HepG2 (cell line): ENCODE measurements at regions not wholly inside any gene's neighbourhood (a gene's known extent, or its start where the extent isn't known, plus 50 kb on each side); places are given as distances from the start of the nearest gene placed in this dataset.

Experiments
- BRCA1 ChIP-seq: sonication (generic); formaldehyde crosslinking; IDR thresholded peaks from 2 replicates; pipeline ENCODE4 v1.4.0; 2020; ENCODE audit warnings: missing genetic modification reagents
- BRF2 ChIP-seq: sonication (generic); formaldehyde crosslinking; IDR thresholded peaks from 2 replicates; pipeline ENCODE4 v1.8.1; 2022; ENCODE audit warnings: mild to moderate bottlenecking, missing genetic modification reagents
- ETV5 ChIP-seq: IDR thresholded peaks from 2 replicates; pipeline ENCODE4 v1.6.1; 2018; ENCODE audit warnings: missing biosample characterization, missing genetic modification reagents, inconsistent platforms, borderline replicate concordance
- GZF1 ChIP-seq: sonication (generic); formaldehyde crosslinking; IDR thresholded peaks from 2 replicates; pipeline ENCODE4 v1.5.1; 2020; ENCODE audit warnings: mild to moderate bottlenecking, missing genetic modification reagents
- HNRNPUL1 ChIP-seq: fragments of 200-400 bp; formaldehyde crosslinking; IDR thresholded peaks from 2 replicates; pipeline ENCODE4 v1.6.1; 2017; ENCODE audit warnings: low read depth, mild to moderate bottlenecking, low read length, moderate library complexity
- IKZF1 ChIP-seq: fragments of 450-650 bp; IDR thresholded peaks from 2 replicates; pipeline ENCODE4 v1.7.1; 2016
- SRSF1 ChIP-seq: fragments of 200-400 bp; formaldehyde crosslinking; optimal IDR thresholded peaks from 2 replicates; pipeline ENCODE3; 2017; ENCODE audit warnings: mild to moderate bottlenecking, low read depth, low read length, moderate library complexity
- ZC3H13 ChIP-seq: sonication (generic); formaldehyde crosslinking; IDR thresholded peaks from 2 replicates; pipeline ENCODE4 v1.8.1; 2023; ENCODE audit warnings: mild to moderate bottlenecking, missing genetic modification reagents, moderate library complexity
- ZFP62 ChIP-seq: sonication (generic); formaldehyde crosslinking; IDR thresholded peaks from 2 replicates; pipeline ENCODE4 v1.4.0; 2020; ENCODE audit warnings: missing genetic modification reagents
- ZIK1 ChIP-seq: sonication (generic); formaldehyde crosslinking; IDR thresholded peaks from 2 replicates; pipeline ENCODE4 v1.5.0; 2020; ENCODE audit warnings: mild to moderate bottlenecking, low read depth, missing genetic modification reagents, borderline replicate concordance
- ZNF335 ChIP-seq: sonication (generic); formaldehyde crosslinking; IDR thresholded peaks from 2 replicates; pipeline ENCODE4 v1.4.0; 2020; ENCODE audit warnings: missing genetic modification reagents
- ZNF468 ChIP-seq: sonication (generic); formaldehyde crosslinking; IDR thresholded peaks from 2 replicates; pipeline ENCODE4 v1.8.0; 2022; ENCODE audit warnings: mild to moderate bottlenecking, moderate library complexity, missing genetic modification reagents
- ZNF556 ChIP-seq: sonication (generic); formaldehyde crosslinking; IDR thresholded peaks from 2 replicates; pipeline ENCODE4 v1.4.0; 2020; ENCODE audit warnings: mild to moderate bottlenecking, missing genetic modification reagents, borderline replicate concordance
- ZNF839 ChIP-seq: sonication (generic); formaldehyde crosslinking; IDR thresholded peaks from 2 replicates; pipeline ENCODE4 v1.4.0; 2020; ENCODE audit warnings: missing genetic modification reagents, mild to moderate bottlenecking, borderline replicate concordance
- ZSCAN21 ChIP-seq: sonication (generic); formaldehyde crosslinking; IDR thresholded peaks from 2 replicates; pipeline ENCODE4 v1.8.0; 2022; ENCODE audit warnings: mild to moderate bottlenecking, missing genetic modification reagents, moderate library complexity, borderline replicate concordance
- TF ChIP-seq, protein P1 (sequence below): sonication (generic); formaldehyde crosslinking; IDR thresholded peaks from 2 replicates; pipeline ENCODE4 v1.4.0; 2020; ENCODE audit warnings: mild to moderate bottlenecking, missing genetic modification reagents
- TF ChIP-seq, protein P2 (sequence below): sonication (generic); formaldehyde crosslinking; IDR thresholded peaks from 2 replicates; pipeline ENCODE4 v1.5.0; 2020; ENCODE audit warnings: missing genetic modification reagents
- TF ChIP-seq, protein P3 (sequence below): sonication (generic); formaldehyde crosslinking; IDR thresholded peaks from 2 replicates; pipeline ENCODE4 v1.4.0; 2020; ENCODE audit warnings: missing genetic modification reagents, borderline replicate concordance
- TF ChIP-seq, protein P4 (sequence below): sonication (generic); formaldehyde crosslinking; IDR thresholded peaks from 2 replicates; pipeline ENCODE4 v1.5.0; 2020; ENCODE audit warnings: mild to moderate bottlenecking, missing genetic modification reagents
- TF ChIP-seq, protein P5 (sequence below): sonication (generic); formaldehyde crosslinking; IDR thresholded peaks from 2 replicates; pipeline ENCODE4 v1.4.0; 2020; ENCODE audit warnings: missing genetic modification reagents

- TF ChIP-seq, protein P1, sequence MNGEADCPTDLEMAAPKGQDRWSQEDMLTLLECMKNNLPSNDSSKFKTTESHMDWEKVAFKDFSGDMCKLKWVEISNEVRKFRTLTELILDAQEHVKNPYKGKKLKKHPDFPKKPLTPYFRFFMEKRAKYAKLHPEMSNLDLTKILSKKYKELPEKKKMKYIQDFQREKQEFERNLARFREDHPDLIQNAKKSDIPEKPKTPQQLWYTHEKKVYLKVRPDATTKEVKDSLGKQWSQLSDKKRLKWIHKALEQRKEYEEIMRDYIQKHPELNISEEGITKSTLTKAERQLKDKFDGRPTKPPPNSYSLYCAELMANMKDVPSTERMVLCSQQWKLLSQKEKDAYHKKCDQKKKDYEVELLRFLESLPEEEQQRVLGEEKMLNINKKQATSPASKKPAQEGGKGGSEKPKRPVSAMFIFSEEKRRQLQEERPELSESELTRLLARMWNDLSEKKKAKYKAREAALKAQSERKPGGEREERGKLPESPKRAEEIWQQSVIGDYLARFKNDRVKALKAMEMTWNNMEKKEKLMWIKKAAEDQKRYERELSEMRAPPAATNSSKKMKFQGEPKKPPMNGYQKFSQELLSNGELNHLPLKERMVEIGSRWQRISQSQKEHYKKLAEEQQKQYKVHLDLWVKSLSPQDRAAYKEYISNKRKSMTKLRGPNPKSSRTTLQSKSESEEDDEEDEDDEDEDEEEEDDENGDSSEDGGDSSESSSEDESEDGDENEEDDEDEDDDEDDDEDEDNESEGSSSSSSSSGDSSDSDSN (CRISPR knock-in tag) = no peak
- TF ChIP-seq BRCA1 (CRISPR knock-in tag) = no peak; the same call in 1 of the 2 replicates
- TF ChIP-seq ZSCAN21 (CRISPR knock-in tag) = no peak
- no peak for TF ChIP-seq ZNF335 (CRISPR knock-in tag)
- TF ChIP-seq IKZF1 = no peak
- TF ChIP-seq ZIK1 (CRISPR knock-in tag) = no peak
- TF ChIP-seq ZFP62 = no peak
- no peak for TF ChIP-seq ZNF468 (CRISPR knock-in tag)
- no peak for TF ChIP-seq SRSF1
- TF ChIP-seq, protein P2, sequence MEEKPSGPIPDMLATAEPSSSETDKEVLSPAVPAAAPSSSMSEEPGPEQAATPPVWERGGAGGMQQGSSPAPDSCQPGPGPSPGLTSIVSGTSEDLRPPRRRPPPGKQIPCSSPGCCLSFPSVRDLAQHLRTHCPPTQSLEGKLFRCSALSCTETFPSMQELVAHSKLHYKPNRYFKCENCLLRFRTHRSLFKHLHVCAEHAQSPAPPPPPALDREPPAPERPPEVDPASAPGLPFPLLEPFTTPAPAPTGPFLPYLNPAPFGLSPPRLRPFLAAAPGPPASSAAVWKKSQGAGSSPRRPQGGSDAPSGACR (CRISPR knock-in tag) = no peak; the same call in 1 of the 2 replicates
- TF ChIP-seq, protein P3, sequence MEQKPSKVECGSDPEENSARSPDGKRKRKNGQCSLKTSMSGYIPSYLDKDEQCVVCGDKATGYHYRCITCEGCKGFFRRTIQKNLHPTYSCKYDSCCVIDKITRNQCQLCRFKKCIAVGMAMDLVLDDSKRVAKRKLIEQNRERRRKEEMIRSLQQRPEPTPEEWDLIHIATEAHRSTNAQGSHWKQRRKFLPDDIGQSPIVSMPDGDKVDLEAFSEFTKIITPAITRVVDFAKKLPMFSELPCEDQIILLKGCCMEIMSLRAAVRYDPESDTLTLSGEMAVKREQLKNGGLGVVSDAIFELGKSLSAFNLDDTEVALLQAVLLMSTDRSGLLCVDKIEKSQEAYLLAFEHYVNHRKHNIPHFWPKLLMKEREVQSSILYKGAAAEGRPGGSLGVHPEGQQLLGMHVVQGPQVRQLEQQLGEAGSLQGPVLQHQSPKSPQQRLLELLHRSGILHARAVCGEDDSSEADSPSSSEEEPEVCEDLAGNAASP = no peak
- TF ChIP-seq ZNF556 (CRISPR knock-in tag) = peak; percentile 36; the same call in 1 of the 2 replicates
- no peak for TF ChIP-seq BRF2
- no peak for TF ChIP-seq ZC3H13 (CRISPR knock-in tag)
- TF ChIP-seq GZF1 (CRISPR knock-in tag) = no peak
- no peak for TF ChIP-seq HNRNPUL1
- TF ChIP-seq ETV5 (CRISPR knock-in tag) = peak; percentile 67; the same call in 1 of the 2 replicates
- TF ChIP-seq, protein P4, sequence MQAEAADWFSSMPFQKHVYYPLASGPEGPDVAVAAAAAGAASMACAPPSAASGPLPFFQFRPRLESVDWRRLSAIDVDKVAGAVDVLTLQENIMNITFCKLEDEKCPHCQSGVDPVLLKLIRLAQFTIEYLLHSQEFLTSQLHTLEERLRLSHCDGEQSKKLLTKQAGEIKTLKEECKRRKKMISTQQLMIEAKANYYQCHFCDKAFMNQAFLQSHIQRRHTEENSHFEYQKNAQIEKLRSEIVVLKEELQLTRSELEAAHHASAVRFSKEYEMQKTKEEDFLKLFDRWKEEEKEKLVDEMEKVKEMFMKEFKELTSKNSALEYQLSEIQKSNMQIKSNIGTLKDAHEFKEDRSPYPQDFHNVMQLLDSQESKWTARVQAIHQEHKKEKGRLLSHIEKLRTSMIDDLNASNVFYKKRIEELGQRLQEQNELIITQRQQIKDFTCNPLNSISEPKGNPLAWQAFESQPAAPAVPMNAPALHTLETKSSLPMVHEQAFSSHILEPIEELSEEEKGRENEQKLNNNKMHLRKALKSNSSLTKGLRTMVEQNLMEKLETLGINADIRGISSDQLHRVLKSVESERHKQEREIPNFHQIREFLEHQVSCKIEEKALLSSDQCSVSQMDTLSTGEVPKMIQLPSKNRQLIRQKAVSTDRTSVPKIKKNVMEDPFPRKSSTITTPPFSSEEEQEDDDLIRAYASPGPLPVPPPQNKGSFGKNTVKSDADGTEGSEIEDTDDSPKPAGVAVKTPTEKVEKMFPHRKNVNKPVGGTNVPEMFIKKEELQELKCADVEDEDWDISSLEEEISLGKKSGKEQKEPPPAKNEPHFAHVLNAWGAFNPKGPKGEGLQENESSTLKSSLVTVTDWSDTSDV (CRISPR knock-in tag) = no peak
- TF ChIP-seq, protein P5, sequence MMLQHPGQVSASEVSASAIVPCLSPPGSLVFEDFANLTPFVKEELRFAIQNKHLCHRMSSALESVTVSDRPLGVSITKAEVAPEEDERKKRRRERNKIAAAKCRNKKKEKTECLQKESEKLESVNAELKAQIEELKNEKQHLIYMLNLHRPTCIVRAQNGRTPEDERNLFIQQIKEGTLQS (CRISPR knock-in tag) = no peak
- no peak for TF ChIP-seq ZNF839
Measured at GRCh38 chr2:234845602-234846590, 105.9 kb upstream of the SH3BP4 start (continued).
